ENCODE measurements at regions not wholly inside any gene's neighbourhood (a gene's known extent, or its start where the extent isn't known, plus 50 kb on each side); places are given as distances from the start of the nearest gene placed in this dataset.

DNA sequence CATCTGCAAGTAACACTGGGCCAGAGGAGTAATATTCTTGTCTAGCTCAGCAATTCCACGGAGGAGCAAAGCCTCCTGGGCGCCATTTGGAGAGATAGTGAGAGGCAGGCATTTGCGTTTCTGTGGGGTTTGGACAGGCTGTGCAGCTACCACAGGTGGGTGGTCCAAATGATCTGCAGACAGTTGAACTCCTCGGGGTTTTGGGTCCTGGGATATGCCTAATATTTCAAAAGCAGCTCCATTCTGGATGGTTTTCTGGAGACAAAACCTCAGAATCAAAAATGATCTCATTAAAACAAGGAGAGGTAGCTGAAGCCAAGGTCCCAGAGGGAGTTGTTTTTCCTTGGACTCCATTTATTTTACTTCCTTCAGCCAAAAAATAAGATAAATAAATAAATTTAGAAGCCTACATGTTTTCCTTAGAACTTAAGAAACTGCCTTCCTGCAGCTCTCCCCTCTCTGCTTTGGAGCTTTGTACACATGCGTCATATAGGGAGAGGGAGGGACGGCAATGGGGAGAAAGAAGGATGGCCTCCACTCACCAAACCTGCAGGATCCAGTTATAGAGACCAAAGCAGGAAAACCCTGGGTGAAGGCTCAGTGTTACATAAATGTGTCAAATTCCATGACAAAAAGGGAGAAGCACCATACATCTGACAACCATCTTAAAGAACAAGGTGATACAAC is 227.3 kb upstream of the DAAM1 start:
- DNase-seq = no peak
- Mint-ChIP-seq H3K4me3 (no peak overlapping the region), H3K9me3 (peaks cover 4% of the 10 kb centered on the region), H3K27me3 (ENCODE audit: insufficient read depth) (no peaks in the 10 kb centered on the region; the same call in 1 of the 2 replicates), H3K4me1 (ENCODE audit: low read depth) (peaks cover 5% of the 10 kb centered on the region), H3K27ac (no peak overlapping the region), H3K36me3 (ENCODE audit: low read depth) (peaks cover 5% of the 10 kb centered on the region)
- TF ChIP-seq, protein P1, sequence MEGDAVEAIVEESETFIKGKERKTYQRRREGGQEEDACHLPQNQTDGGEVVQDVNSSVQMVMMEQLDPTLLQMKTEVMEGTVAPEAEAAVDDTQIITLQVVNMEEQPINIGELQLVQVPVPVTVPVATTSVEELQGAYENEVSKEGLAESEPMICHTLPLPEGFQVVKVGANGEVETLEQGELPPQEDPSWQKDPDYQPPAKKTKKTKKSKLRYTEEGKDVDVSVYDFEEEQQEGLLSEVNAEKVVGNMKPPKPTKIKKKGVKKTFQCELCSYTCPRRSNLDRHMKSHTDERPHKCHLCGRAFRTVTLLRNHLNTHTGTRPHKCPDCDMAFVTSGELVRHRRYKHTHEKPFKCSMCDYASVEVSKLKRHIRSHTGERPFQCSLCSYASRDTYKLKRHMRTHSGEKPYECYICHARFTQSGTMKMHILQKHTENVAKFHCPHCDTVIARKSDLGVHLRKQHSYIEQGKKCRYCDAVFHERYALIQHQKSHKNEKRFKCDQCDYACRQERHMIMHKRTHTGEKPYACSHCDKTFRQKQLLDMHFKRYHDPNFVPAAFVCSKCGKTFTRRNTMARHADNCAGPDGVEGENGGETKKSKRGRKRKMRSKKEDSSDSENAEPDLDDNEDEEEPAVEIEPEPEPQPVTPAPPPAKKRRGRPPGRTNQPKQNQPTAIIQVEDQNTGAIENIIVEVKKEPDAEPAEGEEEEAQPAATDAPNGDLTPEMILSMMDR (IDR thresholded peaks at IDR 0.05) = no peak

DNA sequence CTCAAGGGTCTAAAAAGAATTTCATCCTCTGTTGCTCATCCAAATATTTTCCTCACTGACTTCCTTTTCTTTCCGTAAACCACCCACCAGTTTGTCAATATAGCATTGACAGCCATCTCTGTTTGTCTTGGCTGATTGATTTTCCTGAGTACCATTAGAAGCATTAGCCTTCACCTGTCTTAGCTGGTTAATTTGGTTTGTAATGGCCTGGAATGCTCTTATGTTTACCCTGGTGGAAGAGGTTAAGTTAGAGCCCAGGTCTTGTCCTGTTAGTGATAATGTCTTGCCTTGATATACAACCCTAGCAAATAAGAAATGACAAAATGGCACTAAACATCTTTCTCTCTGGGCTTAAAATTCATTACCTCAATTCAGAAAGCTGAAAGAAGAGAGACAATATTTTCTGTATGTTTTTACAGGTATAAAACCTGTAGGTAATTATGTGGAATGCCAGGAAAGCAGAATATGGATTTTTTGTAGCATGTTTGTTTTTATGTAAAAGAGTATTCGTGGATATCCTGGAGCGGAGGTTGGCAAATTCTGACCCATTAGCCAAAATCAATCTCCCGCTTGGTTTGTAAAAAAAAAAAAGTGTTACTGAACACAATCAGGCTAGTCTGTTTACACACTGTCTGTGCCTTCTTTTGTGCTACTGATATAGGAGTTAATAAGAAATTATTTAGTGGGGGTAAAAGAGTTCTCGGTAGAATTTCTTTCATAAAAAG is 224.4 kb upstream of the DAAM1 start:
- no peak overlapping the region for H3K27ac Mint-ChIP-seq
- no peaks in the 10 kb centered on the region for H3K36me3 Mint-ChIP-seq (ENCODE audit: low read depth)
- H3K27me3 Mint-ChIP-seq (ENCODE audit: insufficient read depth) = no peaks in the 10 kb centered on the region; the same call in 1 of the 2 replicates
- no peak overlapping the region for H3K4me3 Mint-ChIP-seq
- TF ChIP-seq, protein P1 (IDR thresholded peaks at IDR 0.05) = no peak
- H3K4me1 Mint-ChIP-seq (ENCODE audit: low read depth) = no peaks in the 10 kb centered on the region
- H3K9me3 Mint-ChIP-seq = no peaks in the 10 kb centered on the region
- no peak for DNase-seq

DNA sequence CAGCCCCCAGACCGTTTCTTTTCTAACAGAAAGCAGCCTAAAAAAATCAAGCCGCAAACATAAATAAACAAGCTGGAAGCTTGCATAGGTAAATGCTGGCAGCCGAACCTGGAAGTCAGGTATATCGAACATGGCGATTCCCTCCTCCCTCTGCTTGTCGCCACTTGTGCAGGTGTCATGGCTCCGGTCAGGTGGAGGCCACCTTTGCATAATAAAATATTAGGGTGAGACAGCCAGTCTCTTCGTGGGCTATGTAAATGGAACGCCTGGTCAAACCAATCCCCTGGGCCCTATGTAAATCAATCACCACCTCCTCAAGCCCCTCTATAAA is 223.9 kb upstream of the DAAM1 start:
- TF ChIP-seq, protein P1 (IDR thresholded peaks at IDR 0.05) = no peak
- no peak overlapping the region for H3K27ac Mint-ChIP-seq
- H3K36me3 Mint-ChIP-seq (ENCODE audit: low read depth) = no peaks in the 10 kb centered on the region
- H3K4me1 Mint-ChIP-seq (ENCODE audit: low read depth) = no peaks in the 10 kb centered on the region
- no peak for DNase-seq
- H3K4me3 Mint-ChIP-seq = no peak overlapping the region
- no peaks in the 10 kb centered on the region for H3K9me3 Mint-ChIP-seq
- H3K27me3 Mint-ChIP-seq (ENCODE audit: insufficient read depth) = no peaks in the 10 kb centered on the region; the same call in 1 of the 2 replicates

DNA sequence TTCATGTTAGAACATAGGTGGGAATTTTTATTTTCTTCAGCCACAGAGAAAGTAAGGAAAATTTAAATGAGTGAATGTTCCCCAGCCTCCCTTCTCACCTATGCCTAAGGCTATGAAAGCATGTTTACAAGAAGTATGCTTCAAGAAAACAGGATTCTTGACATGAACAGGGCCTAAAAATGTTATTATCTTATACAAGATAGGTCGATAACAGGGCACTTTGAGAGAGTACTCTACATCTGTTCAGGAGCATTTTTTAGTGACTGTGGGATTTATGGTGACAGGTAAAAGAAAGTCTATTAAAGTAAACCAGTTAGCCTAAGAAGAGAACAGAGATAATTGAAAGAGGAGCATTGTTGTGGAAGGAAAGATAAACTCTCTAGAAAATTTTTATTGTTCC is 222.9 kb upstream of the DAAM1 start:
- no peaks in the 10 kb centered on the region for H3K4me1 Mint-ChIP-seq (ENCODE audit: low read depth)
- H3K27ac Mint-ChIP-seq = no peak overlapping the region
- H3K4me3 Mint-ChIP-seq = no peak overlapping the region
- TF ChIP-seq, protein P1 (IDR thresholded peaks at IDR 0.05) = no peak
- DNase-seq = no peak
- H3K27me3 Mint-ChIP-seq (ENCODE audit: insufficient read depth) = no peaks in the 10 kb centered on the region; the same call in none of the 2 replicates
- no peaks in the 10 kb centered on the region for H3K36me3 Mint-ChIP-seq (ENCODE audit: low read depth)
- H3K9me3 Mint-ChIP-seq = no peaks in the 10 kb centered on the region

DNA sequence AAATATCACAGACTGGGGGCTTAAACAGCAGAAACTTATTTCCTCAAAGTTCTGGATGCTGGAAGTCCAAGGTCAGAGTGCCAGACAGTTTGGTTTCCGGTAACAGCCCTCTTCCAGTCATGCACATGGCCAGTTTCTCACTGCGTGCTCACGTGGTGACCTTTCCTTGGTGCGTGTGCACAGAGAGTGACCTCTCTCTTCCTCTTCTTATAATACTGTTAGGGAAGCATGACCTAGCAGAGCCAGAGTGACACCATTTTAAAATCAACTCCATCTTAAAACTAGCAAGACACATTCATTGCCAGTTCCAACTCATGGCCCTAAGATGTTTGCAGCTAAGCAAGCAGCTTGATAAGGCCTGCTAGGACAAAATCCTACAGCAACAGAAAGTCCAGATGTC is 221.5 kb upstream of the DAAM1 start:
- no peak overlapping the region for H3K4me3 Mint-ChIP-seq
- no peaks in the 10 kb centered on the region for H3K9me3 Mint-ChIP-seq
- H3K27ac Mint-ChIP-seq = no peak overlapping the region
- TF ChIP-seq, protein P1 (IDR thresholded peaks at IDR 0.05) = no peak
- no peaks in the 10 kb centered on the region; the same call in none of the 2 replicates for H3K27me3 Mint-ChIP-seq (ENCODE audit: insufficient read depth)
- no peaks in the 10 kb centered on the region for H3K36me3 Mint-ChIP-seq (ENCODE audit: low read depth)
- H3K4me1 Mint-ChIP-seq (ENCODE audit: low read depth) = no peaks in the 10 kb centered on the region
- no peak for DNase-seq
